GM12873 (cell line): ENCODE measurements at regions not wholly inside any gene's neighbourhood (a gene's known extent, or its start where the extent isn't known, plus 50 kb on each side); places are given as distances from the start of the nearest gene placed in this dataset.

ENCODE experiments used
- TF ChIP-seq, protein P1 (sequence below): IDR thresholded peaks from 2 replicates; pipeline ENCODE4 v1.5.1; 2012; ENCODE audit warnings: low read depth, mild to moderate bottlenecking, moderate library complexity, low read length, control low read depth; ENCODE audit not compliant: insufficient read depth; ENCODE audit errors: missing control alignments

DNA sequence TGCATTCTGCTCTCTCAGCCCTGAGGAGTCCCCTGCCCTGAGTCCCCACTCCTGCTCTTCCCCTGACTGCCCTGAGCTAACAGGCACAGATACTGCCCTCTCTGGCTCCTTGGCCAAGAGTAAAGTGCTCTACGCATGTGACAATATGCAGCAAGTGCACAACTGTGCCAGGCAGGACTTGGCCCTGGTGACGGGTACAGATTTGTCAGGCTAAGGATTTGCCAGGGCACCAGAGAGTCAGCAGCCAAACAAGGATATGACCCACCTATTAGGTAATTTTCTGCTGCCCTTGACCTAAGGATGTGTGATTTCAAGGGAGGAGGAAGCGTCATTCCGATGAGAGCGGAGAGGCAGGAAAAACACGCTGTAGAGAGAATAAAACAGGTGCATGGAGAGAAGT is 339.0 kb downstream of the PTPRU start:
- TF ChIP-seq, protein P1, sequence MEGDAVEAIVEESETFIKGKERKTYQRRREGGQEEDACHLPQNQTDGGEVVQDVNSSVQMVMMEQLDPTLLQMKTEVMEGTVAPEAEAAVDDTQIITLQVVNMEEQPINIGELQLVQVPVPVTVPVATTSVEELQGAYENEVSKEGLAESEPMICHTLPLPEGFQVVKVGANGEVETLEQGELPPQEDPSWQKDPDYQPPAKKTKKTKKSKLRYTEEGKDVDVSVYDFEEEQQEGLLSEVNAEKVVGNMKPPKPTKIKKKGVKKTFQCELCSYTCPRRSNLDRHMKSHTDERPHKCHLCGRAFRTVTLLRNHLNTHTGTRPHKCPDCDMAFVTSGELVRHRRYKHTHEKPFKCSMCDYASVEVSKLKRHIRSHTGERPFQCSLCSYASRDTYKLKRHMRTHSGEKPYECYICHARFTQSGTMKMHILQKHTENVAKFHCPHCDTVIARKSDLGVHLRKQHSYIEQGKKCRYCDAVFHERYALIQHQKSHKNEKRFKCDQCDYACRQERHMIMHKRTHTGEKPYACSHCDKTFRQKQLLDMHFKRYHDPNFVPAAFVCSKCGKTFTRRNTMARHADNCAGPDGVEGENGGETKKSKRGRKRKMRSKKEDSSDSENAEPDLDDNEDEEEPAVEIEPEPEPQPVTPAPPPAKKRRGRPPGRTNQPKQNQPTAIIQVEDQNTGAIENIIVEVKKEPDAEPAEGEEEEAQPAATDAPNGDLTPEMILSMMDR, result no peak

DNA sequence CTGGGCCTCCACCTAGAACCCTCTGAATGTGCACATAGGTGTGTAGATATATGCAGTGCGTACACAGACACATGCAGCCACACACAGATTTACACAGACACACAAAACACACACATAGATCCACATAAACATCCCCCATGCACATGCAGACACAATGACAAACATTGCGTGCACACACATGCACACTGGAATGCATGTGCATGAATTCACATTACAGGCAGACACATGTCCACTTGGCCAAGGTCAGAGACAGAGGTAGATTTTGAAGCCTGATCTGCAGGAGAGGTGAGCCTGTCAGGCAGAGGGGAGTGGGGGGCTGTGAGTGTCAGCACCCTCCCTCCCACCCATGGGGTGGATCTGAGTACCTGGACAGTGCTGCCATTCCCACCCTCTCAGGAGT is 338.5 kb downstream of the PTPRU start:
- TF ChIP-seq, protein P1, result no peak

DNA sequence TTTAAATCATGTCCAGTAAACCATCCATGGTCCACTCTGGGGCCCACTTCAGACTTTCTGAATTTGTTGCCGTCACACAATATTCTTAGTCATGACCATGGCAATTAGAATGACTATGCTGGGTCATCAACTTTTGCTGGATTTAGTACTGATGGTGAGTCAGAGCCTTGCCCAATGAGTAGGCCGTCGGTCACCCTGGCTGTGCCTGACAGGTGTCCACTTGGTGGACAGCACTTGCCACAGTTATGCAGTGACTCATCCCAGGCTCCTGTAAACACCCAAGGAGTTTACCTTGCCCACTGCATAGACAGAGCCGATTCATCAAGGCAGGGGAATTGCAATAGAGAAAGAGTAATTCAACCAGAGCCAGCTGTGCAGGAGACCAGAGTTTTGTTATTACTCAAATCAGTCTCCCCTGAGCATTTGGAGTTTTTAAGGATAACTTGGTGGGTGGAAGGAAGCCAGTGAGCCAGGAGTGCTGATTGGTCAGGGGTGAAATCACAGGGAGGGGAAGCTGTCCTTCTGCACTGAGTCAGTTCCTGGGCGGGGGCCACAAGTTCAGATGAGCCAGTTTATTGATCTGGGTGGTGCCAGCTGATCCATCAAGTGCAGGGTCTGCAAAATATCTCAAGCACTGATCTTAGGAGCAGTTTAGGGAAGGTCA is 333.8 kb downstream of the PTPRU start:
- TF ChIP-seq, protein P1, result no peak

DNA sequence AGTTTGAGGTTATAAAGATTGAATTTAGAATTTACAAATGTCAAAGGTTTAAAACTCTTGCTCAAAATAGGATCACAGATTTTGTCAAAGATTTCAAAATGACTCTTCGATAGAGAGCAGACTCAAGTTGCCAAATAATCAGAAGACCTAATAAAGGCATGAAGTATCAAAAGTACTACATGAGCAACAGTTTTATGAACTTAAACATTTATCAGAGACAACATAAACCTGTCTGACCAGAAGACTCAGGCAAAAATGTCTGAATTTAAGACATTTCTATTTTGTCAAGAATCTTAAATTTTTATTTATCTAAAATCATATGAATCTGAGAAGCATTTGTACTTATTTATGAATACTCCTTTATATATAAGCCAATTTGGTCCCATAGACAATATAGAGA is 330.9 kb downstream of the PTPRU start:
- TF ChIP-seq, protein P1, result no peak

DNA sequence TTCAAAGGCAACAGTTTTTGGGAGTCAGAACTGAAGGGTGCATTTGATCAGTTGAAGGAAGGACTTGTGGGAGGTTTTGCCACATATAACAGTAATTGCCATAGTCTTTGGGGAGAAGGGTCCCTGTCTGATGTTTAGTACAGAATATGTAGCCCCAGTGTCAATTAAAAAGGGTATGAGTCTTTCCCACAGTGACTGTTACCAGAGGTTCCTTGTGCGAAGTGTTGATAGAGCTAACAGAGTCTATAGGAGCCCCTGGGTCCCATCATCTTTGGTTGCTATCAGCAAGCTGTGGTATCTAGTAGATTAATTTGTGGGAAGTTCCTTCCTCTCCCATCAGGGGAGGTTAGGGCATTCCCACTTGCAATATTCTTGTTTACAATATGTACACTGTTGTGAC is 329.2 kb downstream of the PTPRU start:
- TF ChIP-seq, protein P1, result no peak

DNA sequence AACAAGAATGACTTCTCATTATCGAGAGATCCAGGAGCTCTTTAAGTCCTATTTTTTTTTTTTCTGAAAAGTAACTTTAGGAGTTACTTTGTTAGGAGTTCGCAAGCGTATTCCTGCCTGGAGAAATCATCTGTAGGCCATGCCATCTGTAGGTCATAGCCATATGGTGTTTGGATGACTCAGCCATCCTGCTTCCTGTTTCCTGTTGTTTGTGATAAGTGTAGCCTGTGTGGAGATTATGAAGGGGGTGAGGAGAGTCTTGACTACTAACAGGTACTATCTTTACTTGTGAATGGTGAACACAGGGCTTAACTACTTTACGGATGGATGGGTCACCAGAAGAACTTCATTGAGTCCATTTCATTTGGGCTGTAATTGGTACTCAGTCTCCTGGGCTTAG is 327.2 kb downstream of the PTPRU start:
- TF ChIP-seq, protein P1, result no peak

DNA sequence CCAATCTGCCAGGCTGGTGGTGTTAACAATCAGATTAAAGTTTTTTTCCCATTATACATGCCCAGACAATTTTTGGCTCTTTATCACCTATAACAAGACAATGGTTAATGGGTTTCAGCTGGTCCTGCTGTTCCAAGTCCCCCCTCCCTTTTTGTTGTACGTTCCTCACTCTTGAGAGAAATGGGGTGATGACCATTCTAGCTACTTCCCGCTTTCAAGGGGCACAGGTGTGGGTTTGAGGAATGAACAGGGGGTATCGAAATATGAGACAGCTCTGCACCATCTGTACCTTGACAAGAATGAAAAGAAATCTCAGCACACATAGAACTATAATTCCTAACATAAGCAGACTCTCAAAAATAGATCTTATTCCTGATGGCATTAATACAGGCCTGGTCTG is 326.8 kb downstream of the PTPRU start:
- TF ChIP-seq, protein P1, result no peak
